ENCODE measurements at regions not wholly inside any gene's neighbourhood (a gene's known extent, or its start where the extent isn't known, plus 50 kb on each side); places are given as distances from the start of the nearest gene placed in this dataset.

DNA sequence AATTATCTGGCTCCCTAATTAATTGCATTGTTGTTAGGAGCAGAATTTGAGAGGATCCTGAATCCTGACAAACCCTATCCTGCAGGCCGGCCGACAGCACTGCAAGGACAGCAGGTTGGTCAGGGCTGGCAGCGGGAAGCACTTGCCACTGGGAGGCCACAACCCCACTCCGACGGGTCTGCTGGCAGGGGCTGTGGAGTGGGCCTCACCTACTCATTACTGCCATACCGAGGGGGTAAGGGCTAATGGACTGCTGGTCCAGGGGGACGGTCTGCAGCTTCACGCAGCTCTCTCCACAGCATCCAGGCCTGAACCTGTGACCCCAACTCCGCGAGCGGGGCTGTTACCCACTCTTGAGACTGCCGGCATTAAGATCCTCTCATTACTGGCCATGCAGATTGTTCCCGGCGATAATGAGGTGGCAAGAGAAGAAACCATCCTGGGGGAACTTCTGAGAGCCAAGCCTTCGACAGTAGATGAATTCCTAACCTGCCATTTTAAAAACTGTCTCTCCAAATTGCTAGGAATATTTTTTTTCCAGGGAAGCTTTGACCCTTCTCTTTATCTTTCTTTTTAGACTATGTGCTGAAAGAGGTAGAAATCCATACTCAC is 501.3 kb downstream of the OMA1 start:
- in situ Hi-C loops (cut with MboI), result loop anchor here (5.0 kb wide), 1 partner anchor 1218 kb away; no protein-coding TSS in a partner anchor
- WGBS (ENCODE audit: insufficient coverage, insufficient replicate concordance, low lambda C conversion rate, missing lambda C conversion rate), result 34% methylated on average over 15 of the region's 15 CpGs
- Histone ChIP-seq H3K4me3 (no peak overlapping the region), H3K9me3 (replicated peaks; ENCODE audit: control insufficient read depth, insufficient read depth, low read length) (no peaks in the 10 kb centered on the region), H3K36me3 (ENCODE audit: control insufficient read depth in 2 of 2, insufficient read depth in 2 of 2, low read length in 1 of 2) (no peaks in the 10 kb centered on the region), H3K27me3 (replicated peaks in 1 of 2; ENCODE audit: control insufficient read depth in 2 of 2, insufficient read depth in 2 of 2, low read length in 1 of 2) (no peaks in the 10 kb centered on the region; a peak in 1 of 4 replicates), H2AFZ (ENCODE audit: control insufficient read depth, low read depth, low read length) (no peak overlapping the region), H3K4me1 (ENCODE audit: control insufficient read depth, insufficient read depth, low read length) (no peaks in the 10 kb centered on the region), H4K20me1 (ENCODE audit: control insufficient read depth, insufficient read depth) (no peaks in the 10 kb centered on the region), H3K27ac (ENCODE audit: control insufficient read depth, insufficient read depth) (no peak overlapping the region), H3K79me2 (ENCODE audit: control insufficient read depth, insufficient read depth, low read length) (no peaks in the 10 kb centered on the region), H3K9ac (ENCODE audit: control insufficient read depth, insufficient read depth, low read length) (no peak overlapping the region), H3K4me2 (ENCODE audit: control insufficient read depth, insufficient read depth) (no peak overlapping the region)
- no TSS peak for BruUV-seq (replicated peaks)
- intact Hi-C loops (cut with micrococcal nuclease; ENCODE audit: unreplicated experiment), result no loop called here
- no peak for DNase-seq (ENCODE audit: low read depth, low spot score)
- no peak for ATAC-seq
- FAIRE-seq, result no peak
- TF ChIP-seq HDGF (IDR thresholded peaks at IDR 0.05) (no peak), SIN3A (IDR thresholded peaks at IDR 0.05; ENCODE audit: low read depth, low read length) (no peak), ZNF207 (IDR thresholded peaks at IDR 0.05; ENCODE audit: borderline replicate concordance) (no peak), PRDM15 (CRISPR knock-in tag; IDR thresholded peaks at IDR 0.05) (no peak), RBBP5 (conservative IDR thresholded peaks at IDR 0.05) (no peak), ESRRA (IDR thresholded peaks at IDR 0.05; ENCODE audit: low read length) (no peak), CHD1 (IDR thresholded peaks at IDR 0.05; ENCODE audit: low read depth, low read length) (no peak), SMAD5 (IDR thresholded peaks at IDR 0.05; ENCODE audit: low read depth) (no peak), ATF3 (IDR thresholded peaks at IDR 0.05; ENCODE audit: borderline replicate concordance, extremely low read depth, low read depth, low read length) (no peak), CREB1 (IDR thresholded peaks at IDR 0.05; ENCODE audit: low read depth) (no peak), RAD21 (IDR thresholded peaks at IDR 0.05; ENCODE audit: insufficient read depth, low read depth, low read length) (no peak)
- TF ChIP-seq, protein P1, sequence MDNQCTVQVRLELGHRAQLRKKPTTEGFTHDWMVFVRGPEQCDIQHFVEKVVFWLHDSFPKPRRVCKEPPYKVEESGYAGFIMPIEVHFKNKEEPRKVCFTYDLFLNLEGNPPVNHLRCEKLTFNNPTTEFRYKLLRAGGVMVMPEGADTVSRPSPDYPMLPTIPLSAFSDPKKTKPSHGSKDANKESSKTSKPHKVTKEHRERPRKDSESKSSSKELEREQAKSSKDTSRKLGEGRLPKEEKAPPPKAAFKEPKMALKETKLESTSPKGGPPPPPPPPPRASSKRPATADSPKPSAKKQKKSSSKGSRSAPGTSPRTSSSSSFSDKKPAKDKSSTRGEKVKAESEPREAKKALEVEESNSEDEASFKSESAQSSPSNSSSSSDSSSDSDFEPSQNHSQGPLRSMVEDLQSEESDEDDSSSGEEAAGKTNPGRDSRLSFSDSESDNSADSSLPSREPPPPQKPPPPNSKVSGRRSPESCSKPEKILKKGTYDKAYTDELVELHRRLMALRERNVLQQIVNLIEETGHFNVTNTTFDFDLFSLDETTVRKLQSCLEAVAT (IDR thresholded peaks at IDR 0.05), result no peak
- TF ChIP-seq, protein P2, sequence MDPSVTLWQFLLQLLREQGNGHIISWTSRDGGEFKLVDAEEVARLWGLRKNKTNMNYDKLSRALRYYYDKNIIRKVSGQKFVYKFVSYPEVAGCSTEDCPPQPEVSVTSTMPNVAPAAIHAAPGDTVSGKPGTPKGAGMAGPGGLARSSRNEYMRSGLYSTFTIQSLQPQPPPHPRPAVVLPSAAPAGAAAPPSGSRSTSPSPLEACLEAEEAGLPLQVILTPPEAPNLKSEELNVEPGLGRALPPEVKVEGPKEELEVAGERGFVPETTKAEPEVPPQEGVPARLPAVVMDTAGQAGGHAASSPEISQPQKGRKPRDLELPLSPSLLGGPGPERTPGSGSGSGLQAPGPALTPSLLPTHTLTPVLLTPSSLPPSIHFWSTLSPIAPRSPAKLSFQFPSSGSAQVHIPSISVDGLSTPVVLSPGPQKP (IDR thresholded peaks at IDR 0.05; ENCODE audit: low read depth, low read length), result no peak
- CTCF ChIA-PET, result interaction anchor here (0.6 to 1.7 kb wide), 3 partner anchors 74 to 119 kb away, joined by 3 to 8 read pairs (median 3); no protein-coding TSS in a partner anchor
- POLR2A ChIA-PET, result no interaction called here
- RAD21 ChIA-PET (ENCODE audit: unreplicated experiment), result interaction anchor here (1.8 kb wide), 1 partner anchor 113 kb away, joined by 6 read pairs; no protein-coding TSS in a partner anchor
- SMC1A ChIA-PET (ENCODE audit: uncharacterized antibody, unreplicated experiment), result interaction anchor here (0.7 to 1.5 kb wide), 2 partner anchors 9 to 63 kb away, joined by 3 to 5 read pairs; no protein-coding TSS in a partner anchor

All from GM12878 (cell line).